ENCODE measurements at regions not wholly inside any gene's neighbourhood (a gene's known extent, or its start where the extent isn't known, plus 50 kb on each side); places are given as distances from the start of the nearest gene placed in this dataset.
A peak's percentile ranks its signal among the peaks of the same experiment; 100 is the strongest.

GRCh38 chr13:73945871-73946270 lies 188.3 kb downstream of the KLF12 start:
- Mint-ChIP-seq H3K36me3 (peaks cover 16% of the 10 kb centered on the region), H3K4me3 (no peak overlapping the region), H3K27me3 (no peaks in the 10 kb centered on the region), H3K4me1 (peaks cover 95% of the 10 kb centered on the region), H3K9me3 (no peaks in the 10 kb centered on the region), H3K27ac (peak overlapping the region; percentile 48)

DNA sequence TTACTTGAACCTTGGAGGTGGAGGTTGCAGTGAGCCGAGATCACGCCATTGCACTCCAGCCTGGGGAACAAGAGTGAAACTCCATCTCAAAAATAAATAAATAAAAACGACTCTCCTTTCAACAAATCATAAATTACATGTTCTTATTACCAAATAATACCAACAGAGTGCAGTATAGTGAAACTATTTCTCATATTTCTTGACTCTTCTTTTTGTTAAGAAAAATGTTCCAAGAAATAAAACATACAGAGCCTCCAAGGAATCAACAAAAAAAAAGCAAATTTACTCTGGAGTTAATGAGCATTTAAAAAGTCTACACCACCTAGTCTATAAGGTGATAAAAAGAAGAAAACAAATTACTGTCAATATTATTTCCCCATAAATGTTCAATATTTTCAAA lies 188.8 kb downstream of the KLF12 start:
- Mint-ChIP-seq H3K27me3 (no peaks in the 10 kb centered on the region), H3K4me3 (peak overlapping the region; percentile 36), H3K9me3 (no peaks in the 10 kb centered on the region), H3K27ac (peak overlapping the region; percentile 48), H3K36me3 (peaks cover 13% of the 10 kb centered on the region), H3K4me1 (peaks cover 95% of the 10 kb centered on the region)

GRCh38 chr13:73943965-73944233 lies 190.3 kb downstream of the KLF12 start:
- Mint-ChIP-seq H3K9me3 (no peaks in the 10 kb centered on the region), H3K4me3 (no peak overlapping the region), H3K27me3 (no peaks in the 10 kb centered on the region), H3K4me1 (peaks cover 97% of the 10 kb centered on the region), H3K27ac (peak overlapping the region; percentile 93), H3K36me3 (peaks cover 12% of the 10 kb centered on the region)

GRCh38 chr13:73943137-73943964 lies 190.9 kb downstream of the KLF12 start:
- peak overlapping the region; percentile 70 for H3K4me3 Mint-ChIP-seq
- H3K4me1 Mint-ChIP-seq, result peaks cover 97% of the 10 kb centered on the region
- H3K27ac Mint-ChIP-seq, result peak overlapping the region; percentile 93
- no peaks in the 10 kb centered on the region for H3K27me3 Mint-ChIP-seq
- no peaks in the 10 kb centered on the region for H3K9me3 Mint-ChIP-seq
- peaks cover 12% of the 10 kb centered on the region for H3K36me3 Mint-ChIP-seq

DNA sequence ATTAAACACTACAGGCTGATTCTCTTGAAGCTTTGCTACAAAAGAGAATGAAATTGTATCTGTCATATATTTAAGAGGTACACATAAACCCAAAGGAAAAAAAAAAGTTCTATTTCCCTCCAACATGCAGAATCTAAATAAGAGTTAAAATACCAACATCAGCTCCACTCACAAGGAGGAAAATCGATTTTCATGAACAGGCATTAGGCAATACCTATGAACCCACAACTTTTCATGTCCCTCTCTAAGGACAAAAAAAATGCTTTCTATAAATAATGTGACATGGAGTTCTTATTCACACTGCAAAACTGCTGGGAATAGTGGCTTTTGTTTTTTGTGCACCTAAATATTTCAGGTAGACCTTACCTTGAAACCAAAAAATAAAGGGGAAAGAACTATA lies 192.5 kb downstream of the KLF12 start:
- no peaks in the 10 kb centered on the region for H3K9me3 Mint-ChIP-seq
- no peak overlapping the region for H3K4me3 Mint-ChIP-seq
- peaks cover 13% of the 10 kb centered on the region for H3K36me3 Mint-ChIP-seq
- H3K27ac Mint-ChIP-seq, result peak overlapping the region; percentile 8
- H3K27me3 Mint-ChIP-seq, result no peaks in the 10 kb centered on the region
- H3K4me1 Mint-ChIP-seq, result peaks cover 96% of the 10 kb centered on the region

DNA sequence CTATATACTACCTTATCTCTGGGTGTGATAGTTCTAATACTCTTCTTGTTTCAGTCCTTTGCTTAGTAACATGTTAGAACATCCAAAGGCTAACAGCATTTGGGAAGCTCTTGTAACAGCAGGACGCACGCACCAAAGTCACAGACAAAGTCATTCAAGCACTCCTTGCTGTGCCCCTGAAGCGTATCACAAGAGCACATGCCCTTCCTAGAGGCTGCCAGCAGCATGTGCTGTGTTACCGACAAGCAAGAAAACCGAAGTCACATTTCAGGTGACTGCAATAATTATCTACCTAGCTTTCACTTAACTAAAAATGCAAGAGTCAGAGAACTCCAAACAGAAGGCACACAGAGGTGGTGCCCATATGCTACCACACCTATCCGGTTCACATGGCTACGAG lies 194.1 kb downstream of the KLF12 start:
- peak overlapping the region; percentile 79 for H3K27ac Mint-ChIP-seq
- H3K36me3 Mint-ChIP-seq, result peaks cover 21% of the 10 kb centered on the region
- H3K27me3 Mint-ChIP-seq, result no peaks in the 10 kb centered on the region
- no peak overlapping the region for H3K4me3 Mint-ChIP-seq
- no peaks in the 10 kb centered on the region for H3K9me3 Mint-ChIP-seq
- peaks cover 89% of the 10 kb centered on the region for H3K4me1 Mint-ChIP-seq

GRCh38 chr13:73939603-73940002 lies 194.6 kb downstream of the KLF12 start:
- no peaks in the 10 kb centered on the region for H3K27me3 Mint-ChIP-seq
- no peaks in the 10 kb centered on the region for H3K9me3 Mint-ChIP-seq
- peaks cover 21% of the 10 kb centered on the region for H3K36me3 Mint-ChIP-seq
- peak overlapping the region; percentile 12 for H3K27ac Mint-ChIP-seq
- peak overlapping the region; percentile 23 for H3K4me3 Mint-ChIP-seq
- H3K4me1 Mint-ChIP-seq, result peaks cover 86% of the 10 kb centered on the region

DNA sequence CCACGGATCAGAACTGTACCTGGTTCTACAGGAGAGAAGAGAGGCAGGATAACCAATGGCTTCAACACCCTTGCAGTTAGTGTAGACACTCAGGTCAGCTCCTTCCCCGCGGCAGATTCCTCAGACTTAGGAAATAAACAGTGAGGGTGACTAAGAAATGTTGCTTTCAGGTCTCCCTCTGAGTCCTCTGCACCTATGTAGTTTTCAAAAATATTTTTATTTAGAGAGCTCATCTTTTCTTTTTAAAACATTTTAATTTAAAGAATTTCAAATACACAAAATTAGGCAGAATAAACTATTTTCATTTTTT lies 195.2 kb downstream of the KLF12 start:
- no peaks in the 10 kb centered on the region for H3K27me3 Mint-ChIP-seq
- no peaks in the 10 kb centered on the region for H3K9me3 Mint-ChIP-seq
- no peak overlapping the region for H3K4me3 Mint-ChIP-seq
- no peak overlapping the region for H3K27ac Mint-ChIP-seq
- H3K4me1 Mint-ChIP-seq, result peaks cover 86% of the 10 kb centered on the region
- peaks cover 21% of the 10 kb centered on the region for H3K36me3 Mint-ChIP-seq

DNA sequence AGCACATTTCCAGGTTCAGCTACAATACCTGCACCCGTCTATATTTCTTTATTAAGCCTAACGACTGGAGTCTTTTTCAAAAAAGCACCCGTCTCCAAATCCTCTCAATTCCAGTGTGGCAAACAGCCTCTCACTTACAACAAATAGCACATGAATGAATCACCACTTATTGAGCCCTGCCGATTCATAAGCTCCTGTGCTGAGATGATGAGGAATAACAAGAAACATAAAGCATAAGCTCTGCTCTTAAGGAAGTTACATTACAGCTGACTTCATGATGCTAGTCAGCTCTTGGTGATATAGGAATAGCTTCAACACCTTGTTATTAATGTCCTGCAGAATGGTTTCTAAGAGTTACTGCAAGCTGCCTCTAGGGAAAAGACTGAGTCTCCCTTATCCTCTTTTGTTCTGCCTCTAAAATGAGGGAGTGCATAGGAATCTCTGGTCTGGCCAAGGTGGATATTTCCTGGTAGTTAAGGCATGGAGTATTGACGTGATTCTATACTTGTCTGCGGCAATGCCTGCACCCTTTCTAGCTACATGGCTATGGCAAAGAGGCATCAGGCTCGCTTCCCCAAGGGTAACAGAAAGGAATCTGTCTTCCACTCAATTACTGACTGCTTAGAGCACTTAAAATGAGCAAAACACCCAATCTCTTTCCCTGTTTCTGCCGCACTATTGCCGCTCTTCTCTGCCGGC lies 195.7 kb downstream of the KLF12 start:
- H3K4me3 Mint-ChIP-seq, result no peak overlapping the region
- no peak overlapping the region for H3K27ac Mint-ChIP-seq
- peaks cover 23% of the 10 kb centered on the region for H3K36me3 Mint-ChIP-seq
- H3K4me1 Mint-ChIP-seq, result peaks cover 86% of the 10 kb centered on the region
- H3K27me3 Mint-ChIP-seq, result no peaks in the 10 kb centered on the region
- no peaks in the 10 kb centered on the region for H3K9me3 Mint-ChIP-seq

DNA sequence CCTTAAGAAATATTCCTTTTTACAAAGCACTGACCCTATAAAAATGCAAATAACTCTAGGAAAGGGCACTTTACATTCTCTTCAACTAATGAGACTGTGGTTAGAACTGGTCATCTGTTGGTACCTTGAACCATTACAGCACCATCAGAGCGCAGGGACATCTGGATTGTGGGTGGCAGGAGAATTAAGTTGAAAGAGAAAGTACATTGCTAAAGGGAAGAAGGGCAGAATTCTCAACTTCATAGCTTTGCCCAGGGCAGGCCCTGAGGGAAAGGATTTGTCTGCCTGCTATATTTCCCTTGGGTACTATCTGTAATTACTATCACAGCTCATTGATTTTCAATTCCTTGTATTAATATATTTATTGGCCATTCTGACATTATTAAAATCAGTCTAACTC lies 196.8 kb downstream of the KLF12 start:
- H3K4me1 Mint-ChIP-seq, result peaks cover 85% of the 10 kb centered on the region
- no peak overlapping the region for H3K27ac Mint-ChIP-seq
- peaks cover 20% of the 10 kb centered on the region for H3K36me3 Mint-ChIP-seq
- no peaks in the 10 kb centered on the region for H3K9me3 Mint-ChIP-seq
- H3K4me3 Mint-ChIP-seq, result no peak overlapping the region
- no peaks in the 10 kb centered on the region for H3K27me3 Mint-ChIP-seq

DNA sequence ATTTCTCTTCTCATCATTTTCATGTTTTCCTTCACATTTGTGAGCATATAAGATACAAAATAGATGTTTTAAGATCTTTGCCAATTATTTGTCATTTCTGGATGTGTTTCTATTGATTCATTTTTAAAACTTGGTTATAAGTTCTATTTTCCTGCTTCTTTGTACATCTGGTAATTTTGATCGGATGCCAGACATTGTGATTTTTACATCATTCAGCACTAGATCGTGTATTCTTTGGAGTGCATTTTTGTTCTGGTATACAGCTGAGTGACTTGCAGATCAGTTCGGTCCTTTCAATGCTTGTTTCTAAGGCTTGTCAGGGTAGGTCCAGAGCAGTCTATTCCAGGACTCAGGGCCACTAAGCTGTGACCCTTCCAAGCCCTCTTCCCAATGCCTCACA lies 198.2 kb downstream of the KLF12 start:
- Mint-ChIP-seq H3K4me3 (no peak overlapping the region), H3K27ac (no peak overlapping the region), H3K36me3 (peaks cover 15% of the 10 kb centered on the region), H3K9me3 (no peaks in the 10 kb centered on the region), H3K27me3 (no peaks in the 10 kb centered on the region), H3K4me1 (peaks cover 81% of the 10 kb centered on the region)

- Mint-ChIP-seq H3K27ac (no peak overlapping the region), H3K4me1 (peaks cover 72% of the 10 kb centered on the region), H3K9me3 (no peaks in the 10 kb centered on the region), H3K27me3 (no peaks in the 10 kb centered on the region), H3K36me3 (peaks cover 15% of the 10 kb centered on the region), H3K4me3 (no peak overlapping the region)
These were observed 199.4 kb downstream of the KLF12 start for GRCh38 chr13:73934771-73935170.

- no peaks in the 10 kb centered on the region for H3K27me3 Mint-ChIP-seq
- peaks cover 72% of the 10 kb centered on the region for H3K4me1 Mint-ChIP-seq
- no peak overlapping the region for H3K27ac Mint-ChIP-seq
- peaks cover 19% of the 10 kb centered on the region for H3K36me3 Mint-ChIP-seq
- H3K4me3 Mint-ChIP-seq, result peak overlapping the region; percentile 45
- no peaks in the 10 kb centered on the region for H3K9me3 Mint-ChIP-seq
These were observed 200.0 kb downstream of the KLF12 start for GRCh38 chr13:73934215-73934641.

GRCh38 chr13:73933795-73934194 lies 200.4 kb downstream of the KLF12 start:
- Mint-ChIP-seq H3K4me1 (peaks cover 72% of the 10 kb centered on the region), H3K4me3 (peak overlapping the region; percentile 45), H3K27ac (no peak overlapping the region), H3K27me3 (no peaks in the 10 kb centered on the region), H3K9me3 (no peaks in the 10 kb centered on the region), H3K36me3 (peaks cover 22% of the 10 kb centered on the region)

GRCh38 chr13:73932091-73932490 lies 202.1 kb downstream of the KLF12 start:
- Mint-ChIP-seq H3K9me3 (no peaks in the 10 kb centered on the region), H3K27me3 (no peaks in the 10 kb centered on the region), H3K4me1 (peaks cover 68% of the 10 kb centered on the region), H3K36me3 (peaks cover 24% of the 10 kb centered on the region), H3K4me3 (peak overlapping the region; percentile 45), H3K27ac (peak overlapping the region; percentile 81)

GRCh38 chr13:73929287-73929932 lies 204.8 kb downstream of the KLF12 start:
- Mint-ChIP-seq H3K36me3 (peaks cover 18% of the 10 kb centered on the region), H3K27ac (no peak overlapping the region), H3K27me3 (no peaks in the 10 kb centered on the region), H3K4me1 (peaks cover 79% of the 10 kb centered on the region), H3K9me3 (peaks cover 3% of the 10 kb centered on the region), H3K4me3 (no peak overlapping the region)

Measured in activated naive CD4-positive, alpha-beta T cell treated with anti-CD3 and anti-CD28 coated beads, Interleukin-2, amount 50 U/mL, for 24 hours (primary cell).